ENCODE measurements at regions not wholly inside any gene's neighbourhood (a gene's known extent, or its start where the extent isn't known, plus 50 kb on each side); places are given as distances from the start of the nearest gene placed in this dataset.
"Not testable (repeated sequence)": the region's sequence is repeated elsewhere in the genome, so short reads cannot be mapped to it uniquely, and the experiment has no call there.

DNA sequence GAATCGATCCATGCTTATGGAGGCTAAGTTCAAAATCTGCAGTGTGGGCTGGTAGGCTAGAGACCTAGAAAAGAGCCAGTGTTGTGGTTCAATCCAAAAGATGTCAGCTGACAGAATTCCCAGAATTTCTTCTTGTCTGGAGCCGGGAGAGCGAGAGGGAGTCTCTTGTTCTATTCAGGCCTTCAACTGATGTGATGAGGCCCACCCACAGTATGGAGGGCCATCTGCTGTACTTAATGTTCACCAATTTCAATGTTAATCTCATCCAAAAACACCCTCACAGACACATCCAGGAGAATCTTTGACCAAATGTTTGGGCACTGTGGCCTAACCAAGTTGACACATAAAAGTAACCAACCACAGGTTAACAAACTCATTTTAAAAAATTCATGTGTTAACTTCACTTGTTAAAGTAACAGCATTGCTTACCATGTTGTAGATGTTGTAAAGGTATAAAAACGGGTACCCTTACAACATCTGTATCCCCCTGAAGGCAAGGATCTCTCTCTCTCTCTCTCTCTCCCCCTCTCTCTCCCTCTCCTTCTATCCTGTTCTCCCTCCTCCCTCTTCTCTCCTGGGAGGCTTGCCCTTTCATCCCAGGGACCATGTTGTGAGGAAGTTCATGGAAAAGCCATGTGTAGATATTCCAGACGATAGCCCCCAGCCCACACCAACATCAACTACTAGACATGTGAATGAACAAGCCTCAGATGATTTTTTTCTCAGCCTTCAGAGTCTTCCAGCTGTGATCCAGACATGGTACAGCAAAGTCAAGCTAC lies 66.4 kb upstream of the CHD2 start:
- Histone ChIP-seq H3K27me3 (ENCODE audit: insufficient read depth, low read length) (no peaks in the 10 kb centered on the region), H3K4me1 (ENCODE audit: insufficient read depth, low read length) (peaks cover 31% of the 10 kb centered on the region), H3K9me3 (ENCODE audit: insufficient read depth, low read depth, low read length) (no peaks in the 10 kb centered on the region), H3K4me3 (ENCODE audit: low read length) (no peak overlapping the region), H3K27ac (ENCODE audit: low read length) (no peak overlapping the region), H3K9ac (ENCODE audit: low read depth, low read length) (peak overlapping the region; percentile 81; the same call in 1 of the 2 replicates), H3K36me3 (ENCODE audit: insufficient read depth, low read depth, low read length) (no peaks in the 10 kb centered on the region)

DNA sequence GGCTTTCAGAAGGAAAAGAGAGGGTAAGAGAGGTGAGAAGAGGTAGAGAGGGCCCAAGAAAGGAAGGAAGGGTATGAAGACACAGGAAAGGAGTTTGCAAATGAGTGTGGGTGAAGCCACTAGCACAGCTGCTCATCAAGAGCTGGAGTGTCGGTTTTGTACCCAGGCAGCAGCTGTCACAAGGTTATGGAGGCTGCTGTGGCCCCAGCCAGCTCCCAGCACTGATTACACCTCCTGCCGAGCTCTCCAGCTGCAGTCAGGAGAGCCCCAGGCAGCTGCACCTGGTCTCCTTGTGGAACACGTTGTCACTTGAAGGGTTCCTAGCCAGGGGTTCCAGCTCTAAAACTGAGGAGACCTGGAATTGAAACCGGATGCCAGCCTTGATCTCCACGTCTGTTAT lies 60.4 kb upstream of the CHD2 start:
- H3K4me1 ChIP-seq (ENCODE audit: insufficient read depth, low read length) = peaks cover 6% of the 10 kb centered on the region; the same call in 1 of the 2 replicates
- H3K27me3 ChIP-seq (ENCODE audit: insufficient read depth, low read length) = no peaks in the 10 kb centered on the region
- no peak overlapping the region for H3K9ac ChIP-seq (ENCODE audit: low read depth, low read length)
- H3K36me3 ChIP-seq (ENCODE audit: insufficient read depth, low read depth, low read length) = no peaks in the 10 kb centered on the region
- H3K4me3 ChIP-seq (ENCODE audit: low read length) = no peak overlapping the region
- no peak overlapping the region for H3K27ac ChIP-seq (ENCODE audit: low read length)
- no peaks in the 10 kb centered on the region for H3K9me3 ChIP-seq (ENCODE audit: insufficient read depth, low read depth, low read length)

DNA sequence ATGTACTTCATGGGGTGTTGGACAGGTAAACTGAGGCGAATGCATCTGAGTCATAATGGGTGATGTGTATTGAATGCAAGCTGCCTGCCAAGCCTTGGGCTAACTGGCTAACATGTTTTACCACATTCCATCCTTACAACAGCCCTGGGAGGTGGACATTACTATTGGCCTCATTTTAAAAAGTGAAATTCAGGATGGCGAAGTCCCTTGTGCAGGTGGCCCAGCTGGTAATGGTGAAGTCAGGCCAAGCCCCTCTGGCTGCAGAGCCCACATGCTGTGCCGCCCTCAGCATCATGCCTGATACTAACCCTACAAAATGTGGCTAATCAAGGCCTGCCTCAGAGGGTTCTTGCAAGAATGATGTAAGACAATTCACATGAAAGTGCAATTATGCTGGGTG lies 60.0 kb upstream of the CHD2 start:
- no peaks in the 10 kb centered on the region for H3K36me3 ChIP-seq (ENCODE audit: insufficient read depth, low read depth, low read length)
- H3K27ac ChIP-seq (ENCODE audit: low read length) = no peak overlapping the region
- H3K4me3 ChIP-seq (ENCODE audit: low read length) = no peak overlapping the region
- no peaks in the 10 kb centered on the region for H3K9me3 ChIP-seq (ENCODE audit: insufficient read depth, low read depth, low read length)
- peaks cover 6% of the 10 kb centered on the region; the same call in 1 of the 2 replicates for H3K4me1 ChIP-seq (ENCODE audit: insufficient read depth, low read length)
- H3K9ac ChIP-seq (ENCODE audit: low read depth, low read length) = no peak overlapping the region
- no peaks in the 10 kb centered on the region for H3K27me3 ChIP-seq (ENCODE audit: insufficient read depth, low read length)

DNA sequence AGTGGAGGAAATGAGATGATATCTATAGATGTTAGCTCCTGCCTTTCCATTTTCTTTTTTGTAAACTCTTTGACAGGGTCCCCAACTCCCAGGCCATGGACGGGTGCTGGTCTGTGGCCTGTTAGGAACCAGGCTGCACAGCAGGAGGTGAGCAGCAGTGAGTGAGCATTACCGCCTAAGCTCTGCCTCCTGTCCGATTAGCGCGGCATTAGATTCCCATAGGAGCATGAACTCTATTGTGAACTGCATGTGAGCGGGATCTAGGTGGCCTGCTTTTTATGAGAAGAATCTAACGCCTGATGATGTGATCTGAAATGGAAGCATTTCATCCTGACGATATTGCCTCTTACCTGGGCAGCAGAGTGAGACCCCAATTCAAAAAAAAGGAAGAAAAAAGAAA lies 56.8 kb upstream of the CHD2 start:
- H3K36me3 ChIP-seq (ENCODE audit: insufficient read depth, low read depth, low read length) = no peaks in the 10 kb centered on the region
- H3K27me3 ChIP-seq (ENCODE audit: insufficient read depth, low read length) = no peaks in the 10 kb centered on the region
- no peak overlapping the region for H3K27ac ChIP-seq (ENCODE audit: low read length)
- H3K4me1 ChIP-seq (ENCODE audit: insufficient read depth, low read length) = peaks cover 6% of the 10 kb centered on the region; the same call in 1 of the 2 replicates
- H3K9ac ChIP-seq (ENCODE audit: low read depth, low read length) = no peak overlapping the region
- H3K4me3 ChIP-seq (ENCODE audit: low read length) = no peak overlapping the region
- no peaks in the 10 kb centered on the region for H3K9me3 ChIP-seq (ENCODE audit: insufficient read depth, low read depth, low read length)

DNA sequence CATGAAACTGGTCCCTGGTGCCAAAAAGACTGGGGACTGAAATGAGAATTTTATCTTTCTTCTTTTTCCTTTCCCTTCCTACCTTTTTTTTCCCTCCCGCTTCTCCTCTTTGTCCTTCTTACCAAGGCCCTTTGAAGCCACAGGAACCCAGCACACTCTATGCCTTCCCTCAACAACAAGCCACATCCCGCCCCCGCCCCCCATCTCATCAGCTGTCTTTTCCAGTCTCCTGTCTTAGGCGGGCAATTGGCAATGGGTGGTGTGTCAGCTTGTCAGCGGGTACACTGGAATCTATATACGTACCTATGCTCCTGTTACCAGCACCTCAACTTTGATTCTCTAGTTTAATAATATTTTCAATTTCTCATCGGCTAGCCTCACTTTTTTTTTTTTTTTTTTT lies 56.3 kb upstream of the CHD2 start:
- peaks cover 6% of the 10 kb centered on the region; the same call in 1 of the 2 replicates for H3K4me1 ChIP-seq (ENCODE audit: insufficient read depth, low read length)

DNA sequence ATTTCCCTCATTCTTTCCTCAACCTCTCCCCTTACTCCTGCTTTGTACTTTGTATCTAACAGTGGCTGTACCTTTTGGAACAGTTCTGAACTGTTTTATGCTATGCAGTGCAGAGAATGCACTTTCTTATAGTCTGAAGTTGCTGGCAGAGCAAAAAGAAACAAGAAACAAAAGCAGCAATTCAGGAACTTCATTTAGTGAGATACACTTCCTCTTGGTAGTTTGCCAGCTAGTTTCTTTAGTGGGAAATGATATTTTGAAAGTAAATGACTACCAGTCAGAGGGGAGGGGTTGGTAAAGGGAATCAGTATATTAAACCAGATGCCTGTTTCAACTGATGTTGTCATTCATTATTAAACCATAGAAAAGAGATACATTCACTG lies 55.0 kb upstream of the CHD2 start:
- H3K27ac ChIP-seq (ENCODE audit: low read length) = no peak overlapping the region
- no peak overlapping the region for H3K4me3 ChIP-seq (ENCODE audit: low read length)

More for the DNA sequence above, 56.3 kb upstream of the CHD2 start:
- no peaks in the 10 kb centered on the region for H3K27me3 ChIP-seq (ENCODE audit: insufficient read depth, low read length)
- no peak overlapping the region for H3K4me3 ChIP-seq (ENCODE audit: low read length)
- H3K9me3 ChIP-seq (ENCODE audit: insufficient read depth, low read depth, low read length) = no peaks in the 10 kb centered on the region
- H3K36me3 ChIP-seq (ENCODE audit: insufficient read depth, low read depth, low read length) = no peaks in the 10 kb centered on the region
- H3K9ac ChIP-seq (ENCODE audit: low read depth, low read length) = no peak overlapping the region
- H3K27ac ChIP-seq (ENCODE audit: low read length) = no peak overlapping the region

DNA sequence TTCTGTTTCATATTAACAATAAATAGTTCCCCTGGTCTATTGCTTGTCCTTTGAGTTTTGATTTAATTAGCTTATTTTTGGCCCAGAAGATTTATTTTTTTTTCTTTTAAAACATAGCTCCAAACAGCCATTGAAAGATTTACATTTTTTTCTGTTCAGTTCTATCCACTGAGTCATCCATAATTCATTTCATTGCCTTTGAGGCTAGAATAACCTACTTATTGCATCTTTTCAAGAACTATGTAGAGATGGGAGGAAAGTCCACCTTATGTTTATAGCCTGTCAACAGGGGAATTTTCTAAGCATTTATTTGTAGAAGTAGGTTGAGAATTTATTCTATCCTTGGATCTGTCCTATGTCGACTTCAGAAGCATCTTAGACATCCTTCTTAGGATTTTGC lies 53.4 kb upstream of the CHD2 start:
- Histone ChIP-seq H3K27ac (ENCODE audit: low read length) (no peak overlapping the region), H3K4me1 (ENCODE audit: insufficient read depth, low read length) (no peaks in the 10 kb centered on the region; the same call in 1 of the 2 replicates), H3K9ac (ENCODE audit: low read depth, low read length) (no peak overlapping the region), H3K9me3 (ENCODE audit: insufficient read depth, low read depth, low read length) (no peaks in the 10 kb centered on the region; the same call in 1 of the 2 replicates), H3K4me3 (ENCODE audit: low read length) (no peak overlapping the region), H3K36me3 (ENCODE audit: insufficient read depth, low read depth, low read length) (no peaks in the 10 kb centered on the region), H3K27me3 (ENCODE audit: insufficient read depth, low read length) (no peaks in the 10 kb centered on the region)

More for the DNA sequence above, 55.0 kb upstream of the CHD2 start:
- H3K4me1 ChIP-seq (ENCODE audit: insufficient read depth, low read length) = peaks cover 1% of the 10 kb centered on the region; the same call in 1 of the 2 replicates
- H3K9me3 ChIP-seq (ENCODE audit: insufficient read depth, low read depth, low read length) = no peaks in the 10 kb centered on the region; the same call in 1 of the 2 replicates
- H3K36me3 ChIP-seq (ENCODE audit: insufficient read depth, low read depth, low read length) = no peaks in the 10 kb centered on the region
- no peak overlapping the region for H3K9ac ChIP-seq (ENCODE audit: low read depth, low read length)
- no peaks in the 10 kb centered on the region for H3K27me3 ChIP-seq (ENCODE audit: insufficient read depth, low read length)

DNA sequence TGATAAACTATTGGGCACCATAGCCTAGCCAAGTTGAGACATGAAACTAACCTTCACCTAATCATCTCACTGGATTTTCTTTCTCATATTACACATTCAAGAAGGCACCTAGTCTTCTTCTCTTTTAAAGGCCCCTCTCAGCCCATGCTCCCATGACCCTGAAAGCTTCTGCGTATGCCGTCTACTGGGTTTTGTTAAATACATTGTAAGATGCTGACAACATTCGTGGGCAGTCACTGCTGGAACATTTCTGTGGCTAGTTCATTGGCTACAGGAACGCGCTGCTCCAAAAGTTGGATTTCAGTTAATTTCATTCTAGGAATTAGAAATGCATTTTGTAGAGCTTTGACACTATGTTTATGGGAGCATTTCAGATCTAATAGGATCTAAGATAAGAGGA lies 52.3 kb upstream of the CHD2 start:
- no peaks in the 10 kb centered on the region for H3K36me3 ChIP-seq (ENCODE audit: insufficient read depth, low read depth, low read length)
- H3K27me3 ChIP-seq (ENCODE audit: insufficient read depth, low read length) = no peaks in the 10 kb centered on the region
- no peak overlapping the region for H3K4me3 ChIP-seq (ENCODE audit: low read length)
- no peak overlapping the region for H3K27ac ChIP-seq (ENCODE audit: low read length)
- no peaks in the 10 kb centered on the region; the same call in 1 of the 2 replicates for H3K9me3 ChIP-seq (ENCODE audit: insufficient read depth, low read depth, low read length)
- H3K4me1 ChIP-seq (ENCODE audit: insufficient read depth, low read length) = no peaks in the 10 kb centered on the region; the same call in 1 of the 2 replicates
- H3K9ac ChIP-seq (ENCODE audit: low read depth, low read length) = no peak overlapping the region

DNA sequence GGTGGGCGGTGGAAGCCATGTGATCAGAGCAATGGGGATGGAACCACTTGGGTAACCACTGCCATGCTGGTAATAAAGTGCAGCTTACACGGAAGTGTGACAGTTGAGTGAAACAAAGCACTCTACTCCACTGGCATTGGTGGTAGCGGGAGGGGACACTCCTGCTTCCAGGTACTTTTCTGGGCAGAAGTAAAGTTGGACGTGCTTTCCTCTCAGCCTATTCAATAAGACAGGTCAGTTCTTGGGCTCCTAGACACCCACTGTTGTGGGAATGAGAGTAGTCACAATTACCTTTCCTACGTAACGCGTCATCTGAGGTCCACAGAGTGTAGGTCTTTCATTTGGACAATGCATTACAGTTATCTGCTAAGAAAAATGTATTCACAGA lies 51.7 kb upstream of the CHD2 start:
- H3K9ac ChIP-seq (ENCODE audit: low read depth, low read length) = no peak overlapping the region
- no peak overlapping the region for H3K4me3 ChIP-seq (ENCODE audit: low read length)
- H3K27ac ChIP-seq (ENCODE audit: low read length) = no peak overlapping the region
- no peaks in the 10 kb centered on the region for H3K36me3 ChIP-seq (ENCODE audit: insufficient read depth, low read depth, low read length)
- no peaks in the 10 kb centered on the region; the same call in 1 of the 2 replicates for H3K9me3 ChIP-seq (ENCODE audit: insufficient read depth, low read depth, low read length)
- no peaks in the 10 kb centered on the region for H3K27me3 ChIP-seq (ENCODE audit: insufficient read depth, low read length)
- no peaks in the 10 kb centered on the region; the same call in 1 of the 2 replicates for H3K4me1 ChIP-seq (ENCODE audit: insufficient read depth, low read length)

DNA sequence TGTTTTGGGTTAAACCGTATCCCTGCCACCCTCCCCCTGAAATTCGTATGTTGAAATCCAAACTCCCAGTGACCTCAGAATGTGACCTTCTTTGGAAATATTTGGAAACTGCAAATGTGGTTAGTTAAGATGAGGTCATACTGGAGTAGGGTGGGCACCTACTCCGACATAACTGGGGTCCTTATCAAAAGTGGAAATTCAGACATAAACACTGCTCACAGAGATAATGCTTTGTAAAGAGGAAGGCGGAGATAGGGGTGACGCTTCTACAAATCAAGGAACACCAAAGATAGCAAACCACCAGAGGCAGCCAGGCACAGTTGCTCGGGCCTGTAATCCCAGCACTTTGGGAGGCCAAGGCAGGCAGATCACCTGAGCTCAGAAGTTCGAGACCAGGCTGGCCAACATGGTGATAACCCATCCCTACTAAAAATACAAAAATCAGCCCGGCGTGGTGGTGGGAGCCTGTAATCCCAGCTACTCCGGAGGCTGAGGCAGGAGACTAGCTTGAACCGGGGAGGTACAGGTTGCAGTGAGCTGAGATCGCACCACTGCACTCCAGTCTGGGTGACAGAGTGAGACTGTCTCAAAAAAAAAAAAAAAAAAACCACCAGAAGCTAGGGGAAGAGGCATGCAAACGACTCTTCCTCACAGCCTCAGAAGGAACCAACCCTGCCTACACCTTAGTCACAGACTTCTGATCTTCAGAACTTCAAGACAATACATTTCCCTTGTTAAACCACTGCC lies 51.1 kb upstream of the CHD2 start:
- H3K4me1 ChIP-seq (ENCODE audit: insufficient read depth, low read length) = no peaks in the 10 kb centered on the region; the same call in 1 of the 2 replicates
- no peak overlapping the region for H3K9ac ChIP-seq (ENCODE audit: low read depth, low read length)
- H3K9me3 ChIP-seq (ENCODE audit: insufficient read depth, low read depth, low read length) = no peaks in the 10 kb centered on the region; the same call in 1 of the 2 replicates
- H3K27ac ChIP-seq (ENCODE audit: low read length) = no peak overlapping the region
- no peaks in the 10 kb centered on the region for H3K27me3 ChIP-seq (ENCODE audit: insufficient read depth, low read length)
- no peak overlapping the region for H3K4me3 ChIP-seq (ENCODE audit: low read length)
- no peaks in the 10 kb centered on the region for H3K36me3 ChIP-seq (ENCODE audit: insufficient read depth, low read depth, low read length)

DNA sequence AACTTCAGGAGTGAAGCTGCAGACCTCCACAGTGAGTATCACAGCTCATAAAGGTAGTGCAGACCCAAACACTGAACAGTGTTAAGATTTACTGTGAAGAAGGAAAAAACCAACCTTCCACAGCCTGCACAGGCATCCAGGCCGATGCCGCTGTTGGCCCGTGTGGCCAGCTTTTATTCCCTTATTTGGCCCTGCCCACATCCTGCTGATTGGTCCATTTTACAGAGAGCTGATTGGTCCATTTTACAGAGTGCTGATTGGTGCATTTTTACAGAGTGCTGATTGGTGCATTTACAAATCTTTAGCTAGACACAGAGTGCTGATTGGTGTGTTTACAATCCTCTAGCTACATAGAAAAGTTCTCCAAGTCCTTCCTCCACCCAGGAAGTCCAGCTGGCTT lies 49.9 kb upstream of the CHD2 start:
- H3K9ac ChIP-seq (ENCODE audit: low read depth, low read length); H3K4me1 ChIP-seq (ENCODE audit: insufficient read depth, low read length); H3K4me3 ChIP-seq (ENCODE audit: low read length); H3K27me3 ChIP-seq (ENCODE audit: insufficient read depth, low read length); H3K27ac ChIP-seq (ENCODE audit: low read length); H3K36me3 ChIP-seq (ENCODE audit: insufficient read depth, low read depth, low read length); H3K9me3 ChIP-seq (ENCODE audit: insufficient read depth, low read depth, low read length): not testable (repeated sequence)
